HUES48 (cell line): ENCODE measurements at regions not wholly inside any gene's neighbourhood (a gene's known extent, or its start where the extent isn't known, plus 50 kb on each side); places are given as distances from the start of the nearest gene placed in this dataset.
"Not testable (repeated sequence)": the region's sequence is repeated elsewhere in the genome, so short reads cannot be mapped to it uniquely, and the experiment has no call there.

Experiments used
- H3K27ac ChIP-seq: one replicate; pipeline ENCODE4 v1.7.0; 2013; ENCODE audit warnings: low read depth, low read length, inconsistent platforms
- H3K27me3 ChIP-seq: 2 replicates; pipeline ENCODE4 v1.6.1; 2013; ENCODE audit warnings: mild to moderate bottlenecking, low read length; ENCODE audit not compliant: control insufficient read depth, insufficient read depth
- H3K36me3 ChIP-seq: 2 replicates; pipeline ENCODE4 v1.6.1; 2013; ENCODE audit warnings: low read length; ENCODE audit not compliant: control insufficient read depth, insufficient read depth
- H3K4me1 ChIP-seq: 2 replicates; pipeline ENCODE4 v1.6.1; 2013; ENCODE audit warnings: mild to moderate bottlenecking, low read length; ENCODE audit not compliant: control insufficient read depth, insufficient read depth
- H3K4me3 ChIP-seq: 2 replicates; pipeline ENCODE4 v1.5.1; 2013; ENCODE audit warnings: mild to moderate bottlenecking, low read depth, low read length
- H3K9ac ChIP-seq: 2 replicates; pipeline ENCODE4 v1.6.1; 2013; ENCODE audit warnings: mild to moderate bottlenecking, low read depth, low read length, moderate library complexity
- H3K9me3 ChIP-seq: 2 replicates; pipeline ENCODE4 v1.6.1; 2013; ENCODE audit warnings: low read length; ENCODE audit not compliant: control insufficient read depth, insufficient read depth

DNA sequence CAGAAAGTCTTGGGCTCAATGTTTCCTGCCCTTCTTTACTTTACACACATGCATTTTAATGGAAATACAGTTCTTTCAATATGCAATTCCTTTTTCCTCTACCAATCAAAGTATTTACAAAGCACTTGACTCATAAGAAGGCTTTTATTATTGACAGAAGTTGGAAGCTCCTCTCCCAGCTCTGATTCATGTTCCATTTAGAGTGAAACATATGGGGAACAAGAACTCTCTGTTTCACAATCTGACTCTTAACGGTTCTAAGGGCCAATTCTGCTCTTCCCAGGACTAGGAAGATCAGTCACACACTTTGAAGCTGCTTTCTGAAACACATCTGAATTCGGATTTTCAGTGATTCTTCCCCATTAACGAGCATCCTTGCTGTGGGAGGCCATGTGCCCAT, 300.5 kb downstream of the ANAPC1 start:
- not testable (repeated sequence) for H3K9ac ChIP-seq, H3K27ac ChIP-seq, H3K27me3 ChIP-seq, H3K36me3 ChIP-seq, H3K4me3 ChIP-seq, H3K4me1 ChIP-seq, H3K9me3 ChIP-seq

DNA sequence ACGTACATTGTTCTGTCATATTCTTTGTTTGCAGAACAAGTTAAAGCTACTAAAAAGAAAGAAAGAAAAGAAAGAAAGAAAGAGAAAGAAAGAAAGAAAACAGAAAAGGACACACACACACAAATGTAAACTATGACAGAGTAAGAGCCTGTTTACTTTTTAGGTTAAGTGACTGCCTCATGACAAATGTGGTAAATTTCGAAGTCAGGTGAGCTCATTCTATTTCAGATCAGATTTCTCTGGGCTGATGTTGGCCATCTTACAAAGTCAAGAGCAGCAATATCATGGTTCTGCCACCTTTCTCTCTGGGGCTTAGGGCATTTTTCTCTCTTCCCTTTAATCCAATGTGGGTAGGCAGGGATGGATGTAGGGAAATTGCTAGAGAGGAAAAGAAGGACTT, 299.5 kb downstream of the ANAPC1 start:
- H3K4me3 ChIP-seq, H3K27me3 ChIP-seq, H3K27ac ChIP-seq, H3K4me1 ChIP-seq, H3K9me3 ChIP-seq, H3K36me3 ChIP-seq, H3K9ac ChIP-seq: not testable (repeated sequence)

DNA sequence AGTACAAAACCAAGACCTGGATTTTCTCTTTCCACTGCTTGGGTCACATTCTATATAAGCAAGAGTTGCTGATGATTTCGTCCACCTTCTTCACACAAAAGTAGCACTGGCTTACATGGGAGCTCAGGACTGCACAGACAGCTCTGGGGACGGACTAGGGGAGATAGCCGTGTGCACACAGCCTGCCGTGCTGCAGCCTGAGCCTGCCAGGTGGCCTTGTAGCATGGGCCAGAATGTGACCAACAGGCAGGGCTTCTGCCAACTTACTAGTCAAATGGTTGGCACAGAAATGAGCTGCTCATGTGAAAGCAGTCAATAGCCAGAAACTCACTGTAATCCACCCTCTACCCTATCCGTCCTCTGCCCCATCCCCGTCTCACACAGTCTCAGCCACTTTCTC, 299.0 kb downstream of the ANAPC1 start:
- not testable (repeated sequence) for H3K27ac ChIP-seq, H3K4me1 ChIP-seq, H3K36me3 ChIP-seq, H3K27me3 ChIP-seq, H3K4me3 ChIP-seq, H3K9me3 ChIP-seq, H3K9ac ChIP-seq

DNA sequence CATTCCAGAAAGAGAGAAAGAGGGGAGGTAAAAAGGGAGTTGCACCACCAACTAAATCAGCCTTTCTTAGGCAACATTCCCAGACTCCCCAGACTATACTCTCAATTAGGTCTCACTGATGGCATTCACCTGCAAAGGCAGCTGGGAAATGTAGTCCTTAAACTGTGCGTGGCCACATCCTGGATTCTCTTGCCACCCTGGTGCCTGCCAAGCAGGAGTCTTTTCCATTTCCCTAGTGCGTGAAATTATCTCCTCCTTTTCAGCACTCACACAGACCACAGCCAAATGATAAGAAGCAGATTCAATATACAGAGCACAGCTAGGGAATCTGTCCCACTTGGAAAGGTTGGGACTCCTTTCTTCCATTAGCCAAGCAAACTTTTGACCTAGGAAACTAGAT, 298.0 kb downstream of the ANAPC1 start:
- not testable (repeated sequence) for H3K4me1 ChIP-seq, H3K27me3 ChIP-seq, H3K4me3 ChIP-seq, H3K36me3 ChIP-seq, H3K9ac ChIP-seq, H3K27ac ChIP-seq, H3K9me3 ChIP-seq

DNA sequence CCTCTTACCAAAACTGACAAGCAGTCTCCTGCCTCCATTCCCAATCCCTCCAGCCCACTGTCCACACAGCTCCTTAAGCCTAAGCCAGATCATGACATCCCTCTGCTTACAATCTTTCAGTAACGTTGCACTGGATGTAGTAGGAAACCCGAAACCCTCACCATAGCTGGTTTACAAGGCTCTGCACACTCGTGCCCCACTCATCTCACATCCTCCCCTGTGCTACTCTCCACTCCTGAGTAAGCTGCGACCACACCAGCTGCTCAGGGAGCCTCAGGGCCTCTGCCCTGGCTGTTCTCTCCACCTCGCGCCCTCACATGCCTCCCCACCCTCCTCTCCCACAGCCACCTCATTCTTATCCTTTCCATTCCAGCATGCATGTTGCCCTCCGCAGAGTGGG, 288.9 kb downstream of the ANAPC1 start:
- not testable (repeated sequence) for H3K9me3 ChIP-seq, H3K36me3 ChIP-seq, H3K27me3 ChIP-seq, H3K27ac ChIP-seq, H3K4me1 ChIP-seq, H3K9ac ChIP-seq, H3K4me3 ChIP-seq

DNA sequence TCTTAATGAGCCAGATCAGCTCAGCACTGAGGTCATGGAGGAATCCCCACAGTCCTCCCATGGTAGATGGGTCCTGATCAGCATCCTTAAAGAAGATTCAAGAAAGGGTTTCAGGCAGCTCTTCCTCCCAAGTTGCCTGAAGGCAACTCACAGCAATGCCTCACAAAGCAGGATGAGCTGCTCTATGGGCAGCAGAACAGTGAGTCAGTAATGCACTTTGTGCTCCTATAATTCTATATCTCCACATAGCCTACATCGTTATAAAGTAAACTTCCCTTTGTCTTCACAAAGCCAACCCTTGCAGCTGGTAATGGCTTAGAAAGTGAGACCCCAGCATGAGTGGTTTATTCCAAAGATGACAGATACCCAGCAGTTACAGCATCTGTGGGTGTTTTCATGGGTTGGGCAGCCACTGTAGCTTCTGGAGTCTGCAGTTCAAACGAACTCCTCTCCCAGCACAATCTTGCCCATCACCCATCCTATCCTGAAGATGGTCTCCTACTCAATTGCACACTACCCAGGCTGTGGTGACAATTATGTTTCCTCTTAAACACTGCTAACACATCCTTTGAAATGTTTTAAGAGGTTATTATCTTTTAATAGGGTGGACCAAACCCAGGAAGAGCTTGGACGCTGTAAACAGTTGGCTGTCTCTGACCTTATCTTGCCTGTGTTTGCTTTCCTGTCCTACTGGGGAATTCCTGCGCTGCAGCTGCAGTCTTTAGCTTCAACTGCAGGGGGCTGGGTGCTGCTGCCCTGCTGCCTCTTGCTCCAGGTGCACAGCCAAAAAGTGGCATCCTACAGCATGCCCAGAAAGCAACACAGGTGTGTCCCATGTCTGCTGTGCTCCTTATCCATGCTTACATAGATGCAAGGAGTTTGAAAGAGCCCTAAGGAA, 286.9 kb downstream of the ANAPC1 start:
- not testable (repeated sequence) for H3K9ac ChIP-seq, H3K36me3 ChIP-seq, H3K27me3 ChIP-seq, H3K9me3 ChIP-seq, H3K4me1 ChIP-seq, H3K27ac ChIP-seq, H3K4me3 ChIP-seq

DNA sequence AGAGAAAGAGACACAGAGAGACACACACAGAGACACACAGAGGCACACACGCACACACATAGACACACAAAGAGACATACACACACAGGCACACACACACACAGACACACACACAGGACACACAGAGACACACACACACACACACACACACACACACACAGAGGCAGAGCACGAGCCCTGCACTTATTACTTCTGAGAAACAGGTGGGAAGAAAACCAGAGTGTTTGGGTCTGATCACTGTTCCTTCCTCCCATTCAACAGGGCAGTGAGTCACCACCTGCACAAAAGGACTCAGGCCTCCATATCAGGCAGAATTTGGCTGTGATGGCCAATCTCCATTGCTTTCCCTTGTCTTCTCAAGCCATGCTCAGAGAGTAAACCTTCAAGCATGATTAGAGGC, 285.0 kb downstream of the ANAPC1 start:
- H3K4me3 ChIP-seq, H3K4me1 ChIP-seq, H3K27ac ChIP-seq, H3K36me3 ChIP-seq, H3K9ac ChIP-seq, H3K27me3 ChIP-seq, H3K9me3 ChIP-seq: not testable (repeated sequence)

DNA sequence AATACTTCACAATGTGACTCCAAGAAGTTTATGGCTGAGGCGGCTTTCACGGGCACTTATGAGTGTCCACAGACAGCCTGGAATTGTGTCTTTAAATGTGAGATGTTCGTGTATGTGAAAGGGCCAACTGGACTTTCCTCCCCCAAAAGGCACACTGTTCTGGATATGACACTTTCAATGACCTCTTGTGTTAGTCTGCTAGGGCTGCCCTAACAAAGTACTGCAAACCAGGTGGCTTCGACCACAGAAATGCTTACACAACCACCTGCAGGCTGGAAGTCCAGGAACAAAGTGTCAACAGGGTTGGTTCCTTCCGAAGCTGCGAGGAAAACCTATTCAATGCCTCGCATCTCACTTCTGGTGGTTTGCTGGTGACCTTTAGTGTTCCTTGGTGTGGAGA, 281.7 kb downstream of the ANAPC1 start:
- H3K36me3 ChIP-seq, H3K4me3 ChIP-seq, H3K27ac ChIP-seq, H3K27me3 ChIP-seq, H3K9me3 ChIP-seq, H3K9ac ChIP-seq, H3K4me1 ChIP-seq: not testable (repeated sequence)

DNA sequence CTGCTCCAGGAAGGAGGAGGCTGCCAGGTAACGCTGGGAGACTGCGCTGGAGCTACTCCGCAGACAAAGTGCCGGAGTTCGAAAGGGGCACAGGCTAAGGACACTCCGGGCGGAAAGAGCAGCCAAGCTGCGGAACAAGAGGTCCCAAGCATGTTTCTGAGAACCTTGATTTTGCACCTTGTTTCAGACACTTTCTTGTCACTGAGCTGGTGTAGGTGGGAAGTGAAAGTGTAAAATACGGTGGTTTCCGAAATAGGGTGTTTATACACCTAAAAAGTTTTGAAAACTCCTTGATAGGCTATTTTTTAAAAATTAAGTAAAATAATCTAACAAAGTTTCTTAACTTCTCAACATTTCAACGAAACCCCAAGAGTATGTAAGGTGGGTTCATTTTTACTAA, 278.2 kb downstream of the ANAPC1 start:
- not testable (repeated sequence) for H3K27ac ChIP-seq, H3K9ac ChIP-seq

DNA sequence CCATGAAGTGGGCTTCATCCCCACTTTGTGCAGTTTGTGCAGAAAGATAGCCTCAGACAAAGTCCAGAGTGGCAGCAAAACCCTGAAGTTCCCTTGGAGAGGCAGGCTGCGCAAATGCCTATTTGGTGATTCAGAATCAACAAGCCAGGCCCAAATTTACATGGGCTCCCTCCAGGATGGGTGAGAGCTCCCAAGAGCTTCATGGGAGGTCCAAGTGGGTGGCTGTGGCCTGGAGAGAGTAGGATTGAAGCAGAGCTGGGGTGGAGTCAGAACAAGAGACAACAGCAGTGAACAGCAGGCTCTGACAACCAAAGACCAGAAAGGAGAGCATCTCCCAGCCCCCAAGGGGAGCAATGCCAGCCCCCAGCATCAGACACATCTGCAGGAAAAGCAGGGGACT, 277.4 kb downstream of the ANAPC1 start:
- H3K36me3 ChIP-seq, H3K27me3 ChIP-seq, H3K9me3 ChIP-seq, H3K27ac ChIP-seq, H3K4me3 ChIP-seq, H3K4me1 ChIP-seq, H3K9ac ChIP-seq: not testable (repeated sequence)

More for the DNA sequence above, 278.2 kb downstream of the ANAPC1 start:
- not testable (repeated sequence) for H3K4me3 ChIP-seq, H3K36me3 ChIP-seq, H3K27me3 ChIP-seq, H3K4me1 ChIP-seq, H3K9me3 ChIP-seq

DNA sequence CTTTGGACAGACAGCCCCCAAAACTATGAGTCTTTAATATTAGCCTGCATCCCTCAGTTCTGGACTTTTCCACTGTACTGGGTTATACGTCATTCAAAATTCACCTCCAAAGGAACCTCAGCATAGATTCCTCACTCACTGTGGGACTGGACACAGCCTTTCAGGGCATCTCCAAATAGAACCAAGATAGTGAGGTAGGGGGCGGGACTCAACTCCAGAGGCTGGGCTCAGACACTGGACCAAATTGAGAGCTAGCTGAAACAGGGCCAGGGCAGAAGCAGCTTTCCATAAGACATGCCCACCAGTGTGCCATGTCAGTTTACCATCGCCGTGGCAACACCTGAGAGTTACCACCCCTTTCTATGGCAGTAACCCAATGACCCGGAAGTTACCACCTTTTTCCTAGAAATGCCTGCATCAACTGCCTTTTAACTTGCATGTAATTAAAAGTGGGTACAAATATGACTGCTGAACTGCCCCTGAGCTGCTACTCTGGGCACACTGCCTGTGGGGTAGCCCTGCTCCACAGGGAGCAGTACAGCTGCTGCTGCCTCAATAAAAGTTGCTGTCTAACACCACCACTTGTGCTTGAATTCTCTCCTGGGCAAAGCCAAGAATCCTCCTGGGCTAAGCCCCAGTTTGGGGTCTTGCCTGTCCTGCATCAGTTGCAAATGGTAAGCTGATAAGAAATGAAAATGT, 274.7 kb downstream of the ANAPC1 start:
- not testable (repeated sequence) for H3K27me3 ChIP-seq, H3K9me3 ChIP-seq, H3K4me3 ChIP-seq, H3K36me3 ChIP-seq, H3K27ac ChIP-seq, H3K9ac ChIP-seq, H3K4me1 ChIP-seq
